HEK293 (cell line): ENCODE measurements at regions not wholly inside any gene's neighbourhood (a gene's known extent, or its start where the extent isn't known, plus 50 kb on each side); places are given as distances from the start of the nearest gene placed in this dataset.

ENCODE experiments used
- MYNN ChIP-seq: fragments of 450-650 bp; formaldehyde crosslinking; IDR thresholded peaks from 2 replicates; pipeline ENCODE4 v1.5.1; 2016; ENCODE audit warnings: missing biosample characterization, missing genetic modification characterization, borderline replicate concordance
- YY1 ChIP-seq: fragments of 450-650 bp; formaldehyde crosslinking; IDR thresholded peaks from 2 replicates; pipeline ENCODE4 v1.5.1; 2018; ENCODE audit warnings: missing biosample characterization, missing genetic modification characterization
- TF ChIP-seq, protein P1 (sequence below): fragments of 450-650 bp; formaldehyde crosslinking; IDR thresholded peaks from 2 replicates; pipeline ENCODE4 v1.5.1; 2016; ENCODE audit warnings: missing biosample characterization, missing genetic modification characterization

DNA sequence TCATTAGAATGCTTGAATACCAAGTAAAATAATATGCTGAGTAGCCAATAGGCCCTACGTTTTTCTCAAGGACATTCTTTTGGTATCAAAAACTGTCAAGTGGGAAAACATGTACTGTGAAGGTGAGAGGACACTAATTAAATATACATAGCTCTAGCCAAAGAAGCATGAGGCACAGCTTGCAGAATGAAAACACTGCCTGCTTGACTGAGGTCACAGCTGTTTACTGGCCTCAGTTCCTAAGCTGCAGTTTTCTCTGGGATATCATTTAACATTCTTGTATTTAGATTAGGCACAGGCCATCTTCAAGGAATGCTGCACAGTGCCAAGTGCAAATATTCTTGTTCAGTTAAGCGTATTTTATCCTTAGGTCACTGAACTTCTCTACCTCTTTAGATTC lies 78.6 kb downstream of the NAP1L3 start:
- TF ChIP-seq, protein P1, sequence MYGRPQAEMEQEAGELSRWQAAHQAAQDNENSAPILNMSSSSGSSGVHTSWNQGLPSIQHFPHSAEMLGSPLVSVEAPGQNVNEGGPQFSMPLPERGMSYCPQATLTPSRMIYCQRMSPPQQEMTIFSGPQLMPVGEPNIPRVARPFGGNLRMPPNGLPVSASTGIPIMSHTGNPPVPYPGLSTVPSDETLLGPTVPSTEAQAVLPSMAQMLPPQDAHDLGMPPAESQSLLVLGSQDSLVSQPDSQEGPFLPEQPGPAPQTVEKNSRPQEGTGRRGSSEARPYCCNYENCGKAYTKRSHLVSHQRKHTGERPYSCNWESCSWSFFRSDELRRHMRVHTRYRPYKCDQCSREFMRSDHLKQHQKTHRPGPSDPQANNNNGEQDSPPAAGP, result no peak
- TF ChIP-seq YY1 (tag by site-specific recombination), result no peak
- no peak for TF ChIP-seq MYNN
